ENCODE measurements at regions not wholly inside any gene's neighbourhood (a gene's known extent, or its start where the extent isn't known, plus 50 kb on each side); places are given as distances from the start of the nearest gene placed in this dataset.
A peak's percentile ranks its signal among the peaks of the same experiment; 100 is the strongest.

GRCh38 chr3:110528305-110529121 is 543.1 kb upstream of the NECTIN3 start:
- no peak for DNase-seq (ENCODE audit: low spot score in 2 of 2, unreplicated experiment in 2 of 2)
- Mint-ChIP-seq H3K27ac (peak overlapping the region; percentile 14), H3K4me3 (no peak overlapping the region), H3K9me3 (peaks cover 14% of the 10 kb centered on the region), H3K27me3 (ENCODE audit: low read depth) (no peaks in the 10 kb centered on the region), H3K4me1 (peaks cover 11% of the 10 kb centered on the region), H3K36me3 (peaks cover 7% of the 10 kb centered on the region)
- TF ChIP-seq CTCF (IDR thresholded peaks at IDR 0.05; ENCODE audit: unreplicated experiment), result no peak

GRCh38 chr3:110530902-110531301 is 540.7 kb upstream of the NECTIN3 start:
- Mint-ChIP-seq H3K27ac (no peak overlapping the region), H3K36me3 (peaks cover 1% of the 10 kb centered on the region), H3K9me3 (peaks cover 13% of the 10 kb centered on the region), H3K4me3 (no peak overlapping the region), H3K4me1 (peaks cover 11% of the 10 kb centered on the region), H3K27me3 (ENCODE audit: low read depth) (no peaks in the 10 kb centered on the region)
- no peak for DNase-seq (ENCODE audit: low spot score in 2 of 2, unreplicated experiment in 2 of 2)
- TF ChIP-seq CTCF (IDR thresholded peaks at IDR 0.05; ENCODE audit: unreplicated experiment), result no peak

DNA sequence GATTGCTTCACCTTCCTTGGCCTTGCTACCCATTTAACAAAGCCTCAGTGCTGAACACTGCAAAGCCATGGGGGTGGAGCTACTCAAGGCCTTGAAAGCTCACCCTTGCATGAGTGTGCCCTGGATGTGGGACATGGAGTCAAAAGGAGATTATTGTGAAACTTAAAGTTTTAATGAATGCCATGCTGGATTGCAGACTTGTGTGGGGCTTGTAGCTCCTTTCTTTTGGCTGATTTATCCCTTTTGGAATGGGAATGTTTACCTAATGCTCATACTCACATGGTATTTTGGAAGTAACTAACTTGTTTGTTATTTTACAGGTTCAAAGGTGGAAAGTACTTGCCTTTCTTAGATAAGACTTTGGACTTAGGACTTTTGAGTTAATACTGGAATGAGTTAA is 538.5 kb upstream of the NECTIN3 start:
- Mint-ChIP-seq H3K27me3 (ENCODE audit: low read depth) (no peaks in the 10 kb centered on the region), H3K27ac (no peak overlapping the region), H3K9me3 (peaks cover 16% of the 10 kb centered on the region), H3K36me3 (no peaks in the 10 kb centered on the region), H3K4me1 (no peaks in the 10 kb centered on the region), H3K4me3 (no peak overlapping the region)
- no peak for TF ChIP-seq CTCF (IDR thresholded peaks at IDR 0.05; ENCODE audit: unreplicated experiment)
- no peak for DNase-seq (ENCODE audit: low spot score in 2 of 2, unreplicated experiment in 2 of 2)

GRCh38 chr3:110542552-110543150 is 529.0 kb upstream of the NECTIN3 start:
- peaks cover 17% of the 10 kb centered on the region for H3K9me3 Mint-ChIP-seq
- H3K4me3 Mint-ChIP-seq, result no peak overlapping the region
- H3K4me1 Mint-ChIP-seq, result peaks cover 21% of the 10 kb centered on the region
- no peak for DNase-seq (ENCODE audit: low spot score in 2 of 2, unreplicated experiment in 2 of 2)
- TF ChIP-seq CTCF (IDR thresholded peaks at IDR 0.05; ENCODE audit: unreplicated experiment), result no peak
- H3K36me3 Mint-ChIP-seq, result peaks cover 2% of the 10 kb centered on the region
- no peaks in the 10 kb centered on the region for H3K27me3 Mint-ChIP-seq (ENCODE audit: low read depth)
- peak overlapping the region; percentile 27 for H3K27ac Mint-ChIP-seq

DNA sequence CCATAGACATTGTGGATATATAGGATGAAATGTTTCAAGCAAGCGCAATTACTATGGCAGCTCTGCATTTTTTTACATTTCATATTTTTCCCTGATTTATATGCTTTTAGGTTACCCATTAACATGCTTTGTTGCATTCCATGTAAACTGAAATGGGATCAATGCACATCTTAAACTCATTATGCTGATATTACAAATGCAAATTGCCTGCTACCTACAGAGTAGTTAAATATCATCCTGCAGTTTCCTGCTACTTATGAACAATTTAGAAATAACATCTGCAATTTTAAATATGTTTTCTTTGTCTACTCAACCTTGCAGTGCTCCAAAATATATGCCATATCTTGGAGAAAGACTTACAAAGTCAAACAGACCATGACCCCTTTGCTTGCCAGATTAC is 526.9 kb upstream of the NECTIN3 start:
- H3K27ac Mint-ChIP-seq, result no peak overlapping the region
- H3K4me1 Mint-ChIP-seq, result peaks cover 29% of the 10 kb centered on the region
- no peaks in the 10 kb centered on the region for H3K27me3 Mint-ChIP-seq (ENCODE audit: low read depth)
- no peaks in the 10 kb centered on the region for H3K36me3 Mint-ChIP-seq
- H3K9me3 Mint-ChIP-seq, result peaks cover 5% of the 10 kb centered on the region
- H3K4me3 Mint-ChIP-seq, result no peak overlapping the region
- no peak for TF ChIP-seq CTCF (IDR thresholded peaks at IDR 0.05; ENCODE audit: unreplicated experiment)
- DNase-seq (ENCODE audit: low spot score in 2 of 2, unreplicated experiment in 2 of 2), result no peak
